ENCODE measurements at regions not wholly inside any gene's neighbourhood (a gene's known extent, or its start where the extent isn't known, plus 50 kb on each side); places are given as distances from the start of the nearest gene placed in this dataset.
A peak's percentile ranks its signal among the peaks of the same experiment; 100 is the strongest.
"Not testable (repeated sequence)": the region's sequence is repeated elsewhere in the genome, so short reads cannot be mapped to it uniquely, and the experiment has no call there.

GRCh38 chr18:59038295-59039039 is 101.2 kb upstream of the SEC11C start:
- no peak for DNase-seq (ENCODE audit: low read depth in 4 of 4, low spot score in 1 of 4)

GRCh38 chr18:59039040-59039320 is 100.7 kb upstream of the SEC11C start:
- DNase-seq (ENCODE audit: low read depth in 4 of 4, low spot score in 1 of 4): not testable (repeated sequence)

GRCh38 chr18:59039449-59039848 is 100.2 kb upstream of the SEC11C start:
- DNase-seq (ENCODE audit: low read depth in 4 of 4, low spot score in 1 of 4): no peak

GRCh38 chr18:59040770-59041148 is 98.9 kb upstream of the SEC11C start:
- DNase-seq (ENCODE audit: low read depth in 4 of 4, low spot score in 1 of 4): no peak

GRCh38 chr18:59041296-59041695 is 98.4 kb upstream of the SEC11C start:
- no peak for DNase-seq (ENCODE audit: low read depth in 4 of 4, low spot score in 1 of 4)

- no peak for DNase-seq (ENCODE audit: low read depth in 4 of 4, low spot score in 1 of 4)
These were observed 97.6 kb upstream of the SEC11C start for GRCh38 chr18:59041819-59042815.

GRCh38 chr18:59044855-59045254 is 94.8 kb upstream of the SEC11C start:
- DNase-seq (ENCODE audit: low read depth in 4 of 4, low spot score in 1 of 4): no peak

GRCh38 chr18:59047321-59048047 is 92.2 kb upstream of the SEC11C start:
- DNase-seq (ENCODE audit: low read depth in 4 of 4, low spot score in 1 of 4): no peak

- DNase-seq (ENCODE audit: low read depth in 4 of 4, low spot score in 1 of 4): no peak
These were observed 91.7 kb upstream of the SEC11C start for GRCh38 chr18:59048048-59048363.

GRCh38 chr18:59048378-59048777 is 91.3 kb upstream of the SEC11C start:
- DNase-seq (ENCODE audit: low read depth in 4 of 4, low spot score in 1 of 4): no peak

GRCh38 chr18:59049721-59050660 is 89.7 kb upstream of the SEC11C start:
- DNase-seq (ENCODE audit: low read depth in 4 of 4, low spot score in 1 of 4): no peak

- DNase-seq (ENCODE audit: low read depth in 4 of 4, low spot score in 1 of 4): no peak
These were observed 89.0 kb upstream of the SEC11C start for GRCh38 chr18:59050661-59051057.

- DNase-seq (ENCODE audit: low read depth in 4 of 4, low spot score in 1 of 4): no peak
These were observed 88.1 kb upstream of the SEC11C start for GRCh38 chr18:59051470-59052165.

- no peak for DNase-seq (ENCODE audit: low read depth in 4 of 4, low spot score in 1 of 4)
These were observed 86.5 kb upstream of the SEC11C start for GRCh38 chr18:59052965-59053820.

GRCh38 chr18:59054496-59055287 is 85.0 kb upstream of the SEC11C start:
- DNase-seq (ENCODE audit: low read depth in 4 of 4, low spot score in 1 of 4): no peak

GRCh38 chr18:59055345-59056032 is 84.2 kb upstream of the SEC11C start:
- no peak for DNase-seq (ENCODE audit: low read depth in 4 of 4, low spot score in 1 of 4)

GRCh38 chr18:59056706-59057492 is 82.8 kb upstream of the SEC11C start:
- DNase-seq (ENCODE audit: low read depth in 4 of 4, low spot score in 1 of 4): peak in 1 of 4 experiments; percentile 33
